ENCODE measurements at regions not wholly inside any gene's neighbourhood (a gene's known extent, or its start where the extent isn't known, plus 50 kb on each side); places are given as distances from the start of the nearest gene placed in this dataset.

DNA sequence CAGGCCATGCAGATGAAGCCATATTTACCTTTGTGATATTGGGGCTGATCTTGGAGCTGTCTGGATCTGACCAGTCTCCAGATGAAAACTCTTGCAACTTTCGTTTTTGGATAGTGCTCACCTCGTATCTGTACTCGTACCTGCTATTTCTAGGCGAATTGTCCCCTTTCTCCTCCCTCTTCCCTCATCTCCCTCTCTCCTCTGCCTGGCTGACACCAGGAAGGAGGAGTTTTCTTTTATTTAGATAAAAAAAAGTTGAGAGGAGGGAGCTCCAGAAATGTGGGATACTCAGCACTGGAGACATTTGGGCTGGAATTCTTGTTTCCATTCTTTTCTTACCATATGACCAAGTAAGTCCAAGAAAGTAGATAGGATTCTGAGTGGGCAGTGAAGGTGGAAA is 54.6 kb upstream of the ABL1 start:
- TF ChIP-seq, protein P1, sequence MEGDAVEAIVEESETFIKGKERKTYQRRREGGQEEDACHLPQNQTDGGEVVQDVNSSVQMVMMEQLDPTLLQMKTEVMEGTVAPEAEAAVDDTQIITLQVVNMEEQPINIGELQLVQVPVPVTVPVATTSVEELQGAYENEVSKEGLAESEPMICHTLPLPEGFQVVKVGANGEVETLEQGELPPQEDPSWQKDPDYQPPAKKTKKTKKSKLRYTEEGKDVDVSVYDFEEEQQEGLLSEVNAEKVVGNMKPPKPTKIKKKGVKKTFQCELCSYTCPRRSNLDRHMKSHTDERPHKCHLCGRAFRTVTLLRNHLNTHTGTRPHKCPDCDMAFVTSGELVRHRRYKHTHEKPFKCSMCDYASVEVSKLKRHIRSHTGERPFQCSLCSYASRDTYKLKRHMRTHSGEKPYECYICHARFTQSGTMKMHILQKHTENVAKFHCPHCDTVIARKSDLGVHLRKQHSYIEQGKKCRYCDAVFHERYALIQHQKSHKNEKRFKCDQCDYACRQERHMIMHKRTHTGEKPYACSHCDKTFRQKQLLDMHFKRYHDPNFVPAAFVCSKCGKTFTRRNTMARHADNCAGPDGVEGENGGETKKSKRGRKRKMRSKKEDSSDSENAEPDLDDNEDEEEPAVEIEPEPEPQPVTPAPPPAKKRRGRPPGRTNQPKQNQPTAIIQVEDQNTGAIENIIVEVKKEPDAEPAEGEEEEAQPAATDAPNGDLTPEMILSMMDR (conservative IDR thresholded peaks at IDR 0.05; ENCODE audit: low read length) = no peak
- TF ChIP-seq EZH2phosphoT487 (IDR thresholded peaks at IDR 0.05; ENCODE audit: borderline replicate concordance) = no peak

Data from Loucy (cell line).